SK-N-SH treated with all-trans-retinoic acid at 6 μM for 48 hours (cell line): ENCODE measurements at regions not wholly inside any gene's neighbourhood (a gene's known extent, or its start where the extent isn't known, plus 50 kb on each side); places are given as distances from the start of the nearest gene placed in this dataset.

ENCODE experiments used
- ATAC-seq: fragments of 200-7000 bp; cut with Tn5 transposase; 3 replicates; pipeline ENCODE4 v1.9.1; 2020; ENCODE audit warnings: mild to moderate bottlenecking, moderate library complexity
- BACH2 ChIP-seq: fragments of 250-450 bp; sonication (Bioruptor Pico); IDR thresholded peaks from 2 replicates; pipeline ENCODE4 v1.9.0; 2021; ENCODE audit warnings: mild to moderate bottlenecking, borderline replicate concordance
- CSDC2 ChIP-seq: fragments of 250-450 bp; sonication (Bioruptor Pico); IDR thresholded peaks from 2 replicates; pipeline ENCODE4 v1.5.0; 2020; ENCODE audit warnings: mild to moderate bottlenecking, moderate library complexity
- CSRNP3 ChIP-seq: fragments of 250-450 bp; sonication (Bioruptor Pico); IDR thresholded peaks from 2 replicates; pipeline ENCODE4 v1.5.1; 2021; ENCODE audit warnings: mild to moderate bottlenecking, moderate library complexity
- ESRRG ChIP-seq: fragments of 250-450 bp; sonication (Bioruptor Pico); IDR thresholded peaks from 2 replicates; pipeline ENCODE4 v1.6.1; 2021; ENCODE audit warnings: mild to moderate bottlenecking
- PATZ1 ChIP-seq: fragments of 250-450 bp; sonication (Bioruptor Pico); IDR thresholded peaks from 2 replicates; pipeline ENCODE4 v1.8.0; 2020; ENCODE audit warnings: mild to moderate bottlenecking, moderate library complexity, borderline replicate concordance
- POU6F1 ChIP-seq: fragments of 250-450 bp; sonication (Bioruptor Pico); IDR thresholded peaks from 2 replicates; pipeline ENCODE4 v1.8.0; 2021; ENCODE audit warnings: low read depth, mild to moderate bottlenecking, moderate library complexity, borderline replicate concordance
- RARB ChIP-seq: fragments of 250-450 bp; sonication (Bioruptor Pico); IDR thresholded peaks from 2 replicates; pipeline ENCODE4 v1.8.0; 2021; ENCODE audit warnings: mild to moderate bottlenecking, moderate library complexity
- SNAI2 ChIP-seq: fragments of 250-450 bp; sonication (Bioruptor Pico); IDR thresholded peaks from 2 replicates; pipeline ENCODE4 v1.5.0; 2020; ENCODE audit warnings: mild to moderate bottlenecking, moderate library complexity
- TOX ChIP-seq: fragments of 250-450 bp; sonication (Bioruptor Pico); IDR thresholded peaks from 2 replicates; pipeline ENCODE4 v1.8.0; 2021; ENCODE audit warnings: mild to moderate bottlenecking, moderate library complexity, borderline replicate concordance
- TSHZ2 ChIP-seq: fragments of 250-450 bp; sonication (Bioruptor Pico); IDR thresholded peaks from 2 replicates; pipeline ENCODE4 v1.5.0; 2020; ENCODE audit warnings: mild to moderate bottlenecking, moderate library complexity
- ZC3H10 ChIP-seq: fragments of 250-450 bp; sonication (Bioruptor Pico); IDR thresholded peaks from 2 replicates; pipeline ENCODE4 v1.5.1; 2021; ENCODE audit warnings: mild to moderate bottlenecking, moderate library complexity
- ZFP3 ChIP-seq: fragments of 250-450 bp; sonication (Bioruptor Pico); IDR thresholded peaks from 2 replicates; pipeline ENCODE4 v1.5.0; 2020; ENCODE audit warnings: mild to moderate bottlenecking, moderate library complexity
- ZNF70 ChIP-seq: fragments of 450-650 bp; formaldehyde crosslinking; IDR thresholded peaks from 2 replicates; pipeline ENCODE4 v1.5.0; 2020; ENCODE audit warnings: mild to moderate bottlenecking, moderate library complexity
- ZNF8 ChIP-seq: fragments of 450-650 bp; formaldehyde crosslinking; IDR thresholded peaks from 2 replicates; pipeline ENCODE4 v1.5.0; 2020; ENCODE audit warnings: mild to moderate bottlenecking, moderate library complexity

- ATAC-seq = no peak
Measured at GRCh38 chr14:71511152-71511551, 421.1 kb upstream of the RGS6 start.

GRCh38 chr14:71514941-71515919 is 417.0 kb upstream of the RGS6 start:
- no peak for ATAC-seq
- TF ChIP-seq CSRNP3 = no peak
- no peak for TF ChIP-seq ZNF70
- TF ChIP-seq ZNF8 (CRISPR knock-in tag) = no peak
- TF ChIP-seq POU6F1 (CRISPR knock-in tag) = no peak
- TF ChIP-seq TOX (CRISPR knock-in tag) = no peak
- TF ChIP-seq SNAI2 = no peak
- no peak for TF ChIP-seq TSHZ2
- no peak for TF ChIP-seq PATZ1
- TF ChIP-seq BACH2 (CRISPR knock-in tag) = no peak

More at GRCh38 chr14:71511152-71511551, 421.1 kb upstream of the RGS6 start:
- no peak for TF ChIP-seq CSDC2
- no peak for TF ChIP-seq CSRNP3
- TF ChIP-seq ESRRG = no peak
- TF ChIP-seq ZFP3 (CRISPR knock-in tag) = no peak
- no peak for TF ChIP-seq RARB (CRISPR knock-in tag)
- TF ChIP-seq ZC3H10 (CRISPR knock-in tag) = no peak
- no peak for TF ChIP-seq TSHZ2
- TF ChIP-seq PATZ1 = no peak
